ENCODE measurements at regions not wholly inside any gene's neighbourhood (a gene's known extent, or its start where the extent isn't known, plus 50 kb on each side); places are given as distances from the start of the nearest gene placed in this dataset.
A peak's percentile ranks its signal among the peaks of the same experiment; 100 is the strongest.

DNA sequence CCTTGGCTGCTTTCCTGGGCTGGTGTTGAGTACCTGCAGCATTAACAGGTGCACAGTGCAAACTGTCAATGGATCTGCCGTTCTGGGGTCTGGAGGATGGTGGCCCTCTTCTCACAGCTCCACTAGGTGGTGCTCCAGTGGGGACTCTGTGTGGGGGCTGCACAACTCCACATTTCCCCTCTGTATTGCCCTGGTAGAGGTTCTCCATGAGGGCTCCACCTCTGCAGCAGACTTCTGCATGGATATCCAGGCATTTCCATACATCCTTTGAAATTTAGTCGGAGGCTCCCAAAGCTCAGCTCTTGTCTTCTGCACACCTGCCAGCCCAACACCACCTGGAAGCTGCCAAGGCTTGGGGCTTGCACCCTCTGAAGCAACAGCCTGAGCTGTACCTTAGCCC lies 198.6 kb downstream of the GXYLT1 start:
- H3K27me3 ChIP-seq (ENCODE audit: control insufficient read depth in 1 of 2, insufficient read depth in 2 of 2, low read length in 2 of 2), result no peaks in the 10 kb centered on the region
- 93 to 97% methylated on average over 2 of the region's 2 CpGs for WGBS, 2 donors

DNA sequence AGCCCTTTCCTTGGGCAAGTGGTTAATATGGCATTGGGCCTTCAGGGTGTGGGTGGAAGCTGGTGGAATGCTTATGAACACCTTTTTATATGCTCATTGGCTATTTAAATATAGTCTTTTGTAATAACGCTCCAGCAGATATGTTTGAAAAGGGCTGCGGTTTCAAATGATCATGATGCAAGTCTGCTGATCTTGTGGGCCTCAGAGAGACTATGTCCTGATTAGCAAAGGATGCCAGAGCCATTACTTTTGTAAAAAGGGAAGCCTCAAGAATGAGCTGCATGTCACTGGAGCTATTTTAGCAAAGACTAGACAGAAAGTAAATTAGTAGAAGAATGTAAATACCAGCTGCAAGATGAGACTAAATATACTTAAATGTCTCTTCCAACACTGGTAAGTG lies 200.5 kb downstream of the GXYLT1 start:
- no peaks in the 10 kb centered on the region for H3K36me3 ChIP-seq (ENCODE audit: control insufficient read depth in 2 of 2, insufficient read depth in 2 of 2, low read length in 1 of 2)
- peaks cover 6% of the 10 kb centered on the region in 2 donors for H3K9me3 ChIP-seq (ENCODE audit: control insufficient read depth in 2 of 2, insufficient read depth in 1 of 2, low read depth in 1 of 2, low read length in 1 of 2)
- H3K4me1 ChIP-seq (ENCODE audit: control insufficient read depth in 2 of 2, insufficient read depth in 2 of 2, low read length in 1 of 2), result no peaks in the 10 kb centered on the region
- WGBS, 2 donors, result 48 to 52% methylated on average over 2 of the region's 2 CpGs
- H3K27me3 ChIP-seq (ENCODE audit: control insufficient read depth in 1 of 2, insufficient read depth in 2 of 2, low read length in 2 of 2), result no peaks in the 10 kb centered on the region
- H3K4me3 ChIP-seq (ENCODE audit: low read depth in 1 of 2, low read length in 2 of 2), result no peak overlapping the region
- no peak overlapping the region for H3K27ac ChIP-seq (ENCODE audit: low read depth in 2 of 2, low read length in 1 of 2)

More for the DNA sequence above, 198.6 kb downstream of the GXYLT1 start:
- H3K9me3 ChIP-seq (ENCODE audit: control insufficient read depth in 2 of 2, insufficient read depth in 1 of 2, low read depth in 1 of 2, low read length in 1 of 2), result peaks cover 6% of the 10 kb centered on the region in 2 donors
- no peaks in the 10 kb centered on the region for H3K36me3 ChIP-seq (ENCODE audit: control insufficient read depth in 2 of 2, insufficient read depth in 2 of 2, low read length in 1 of 2)
- no peak overlapping the region for H3K4me3 ChIP-seq (ENCODE audit: low read depth in 1 of 2, low read length in 2 of 2)
- H3K27ac ChIP-seq (ENCODE audit: low read depth in 2 of 2, low read length in 1 of 2), result no peak overlapping the region
- H3K4me1 ChIP-seq (ENCODE audit: control insufficient read depth in 2 of 2, insufficient read depth in 2 of 2, low read length in 1 of 2), result no peaks in the 10 kb centered on the region

DNA sequence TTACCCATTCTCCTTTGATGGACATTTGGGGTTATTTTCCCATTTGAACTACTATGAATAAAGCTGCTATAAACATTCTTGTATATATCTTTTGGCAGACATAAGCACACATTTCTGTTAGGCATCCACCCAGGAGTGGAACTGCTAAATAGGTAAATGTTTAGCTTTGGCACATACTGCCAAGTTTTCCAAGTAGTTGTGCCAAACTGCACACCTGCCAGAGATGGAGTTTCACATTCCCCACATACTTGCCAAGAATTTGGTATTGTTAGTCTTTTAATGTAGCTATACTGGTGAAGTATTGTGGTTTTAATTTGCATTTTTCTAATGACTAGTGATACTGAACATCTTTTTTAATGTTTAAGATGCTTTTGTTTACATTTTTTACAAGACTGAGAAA lies 201.0 kb downstream of the GXYLT1 start:
- Histone ChIP-seq H3K27ac (ENCODE audit: low read depth in 2 of 2, low read length in 1 of 2) (no peak overlapping the region), H3K4me1 (ENCODE audit: control insufficient read depth in 2 of 2, insufficient read depth in 2 of 2, low read length in 1 of 2) (no peaks in the 10 kb centered on the region), H3K4me3 (ENCODE audit: low read depth in 1 of 2, low read length in 2 of 2) (no peak overlapping the region), H3K27me3 (ENCODE audit: control insufficient read depth in 1 of 2, insufficient read depth in 2 of 2, low read length in 2 of 2) (no peaks in the 10 kb centered on the region), H3K9me3 (ENCODE audit: control insufficient read depth in 2 of 2, insufficient read depth in 1 of 2, low read depth in 1 of 2, low read length in 1 of 2) (peaks cover 6% of the 10 kb centered on the region in 2 donors), H3K36me3 (ENCODE audit: control insufficient read depth in 2 of 2, insufficient read depth in 2 of 2, low read length in 1 of 2) (no peaks in the 10 kb centered on the region)

DNA sequence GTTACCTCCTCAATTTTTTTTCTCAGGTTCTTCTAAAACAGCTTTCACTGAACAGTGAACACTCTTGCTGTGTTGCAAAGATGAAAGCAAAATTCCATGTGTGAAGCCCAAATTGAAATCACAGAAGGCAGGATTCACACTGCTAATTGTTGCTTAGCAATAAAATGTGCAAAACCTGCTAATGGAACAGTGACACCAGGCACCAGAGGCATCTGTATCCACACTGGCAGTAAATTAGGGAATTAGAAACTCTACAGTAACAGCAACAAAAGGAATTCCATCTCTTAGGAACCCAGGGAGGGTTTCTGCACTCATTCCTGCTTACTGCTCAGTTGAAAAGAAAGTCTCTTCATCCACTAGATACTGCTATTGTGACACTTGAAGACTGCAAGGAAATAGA lies 202.3 kb downstream of the GXYLT1 start:
- no peak overlapping the region for H3K27ac ChIP-seq (ENCODE audit: low read depth in 2 of 2, low read length in 1 of 2)
- no peaks in the 10 kb centered on the region for H3K27me3 ChIP-seq (ENCODE audit: control insufficient read depth in 1 of 2, insufficient read depth in 2 of 2, low read length in 2 of 2)
- H3K4me1 ChIP-seq (ENCODE audit: control insufficient read depth in 2 of 2, insufficient read depth in 2 of 2, low read length in 1 of 2), result no peaks in the 10 kb centered on the region
- H3K36me3 ChIP-seq (ENCODE audit: control insufficient read depth in 2 of 2, insufficient read depth in 2 of 2, low read length in 1 of 2), result no peaks in the 10 kb centered on the region
- peaks cover 6% of the 10 kb centered on the region in 2 donors for H3K9me3 ChIP-seq (ENCODE audit: control insufficient read depth in 2 of 2, insufficient read depth in 1 of 2, low read depth in 1 of 2, low read length in 1 of 2)
- no peak overlapping the region for H3K4me3 ChIP-seq (ENCODE audit: low read depth in 1 of 2, low read length in 2 of 2)

DNA sequence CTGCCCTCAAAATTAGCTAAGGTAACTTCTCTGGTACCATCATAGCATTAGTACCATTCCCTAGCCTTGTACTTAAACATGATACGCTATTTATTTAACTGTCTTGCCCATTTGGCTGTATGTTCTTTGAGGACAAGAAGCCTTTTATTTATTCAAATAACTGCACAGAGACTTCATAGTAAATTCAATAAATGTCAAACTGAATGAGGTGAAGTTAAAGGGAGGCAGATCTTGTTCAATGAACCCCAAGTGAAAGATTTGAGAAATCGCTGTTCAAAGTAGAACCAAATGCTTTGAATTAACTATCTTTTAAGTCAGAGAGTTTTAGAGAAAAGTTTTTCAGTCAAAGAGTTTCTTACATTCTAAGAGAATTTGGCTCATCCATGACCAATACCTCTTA lies 203.6 kb downstream of the GXYLT1 start:
- 89 to 96% methylated on average over 2 of the region's 2 CpGs for WGBS, 2 donors
- Histone ChIP-seq H3K4me3 (ENCODE audit: low read depth in 1 of 2, low read length in 2 of 2) (no peak overlapping the region), H3K36me3 (ENCODE audit: control insufficient read depth in 2 of 2, insufficient read depth in 2 of 2, low read length in 1 of 2) (no peaks in the 10 kb centered on the region), H3K4me1 (ENCODE audit: control insufficient read depth in 2 of 2, insufficient read depth in 2 of 2, low read length in 1 of 2) (no peaks in the 10 kb centered on the region), H3K27me3 (ENCODE audit: control insufficient read depth in 1 of 2, insufficient read depth in 2 of 2, low read length in 2 of 2) (no peaks in the 10 kb centered on the region), H3K9me3 (ENCODE audit: control insufficient read depth in 2 of 2, insufficient read depth in 1 of 2, low read depth in 1 of 2, low read length in 1 of 2) (peaks cover under 1 to 2% of the 10 kb centered on the region in 2 donors), H3K27ac (ENCODE audit: low read depth in 2 of 2, low read length in 1 of 2) (no peak overlapping the region)

DNA sequence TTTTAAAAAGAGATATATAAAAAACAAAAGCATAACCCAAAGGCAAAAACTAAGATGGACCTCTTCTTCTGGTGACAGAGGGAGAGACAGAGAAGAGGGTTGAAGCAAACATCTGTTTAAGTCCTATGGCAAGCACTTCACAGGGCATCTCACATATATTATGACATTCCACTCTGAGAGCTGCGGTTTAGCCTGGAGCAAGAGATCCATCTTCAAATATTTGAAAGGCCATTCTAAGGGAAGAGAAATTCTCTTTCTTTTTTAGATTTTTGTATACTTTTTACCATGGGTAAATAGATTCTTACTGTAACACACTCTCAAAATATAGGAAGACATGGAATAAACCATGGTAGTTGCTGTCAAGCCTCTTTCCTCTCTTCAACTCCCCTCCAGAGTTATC lies 204.1 kb downstream of the GXYLT1 start:
- Histone ChIP-seq H3K36me3 (ENCODE audit: control insufficient read depth in 2 of 2, insufficient read depth in 2 of 2, low read length in 1 of 2) (no peaks in the 10 kb centered on the region), H3K27me3 (ENCODE audit: control insufficient read depth in 1 of 2, insufficient read depth in 2 of 2, low read length in 2 of 2) (no peaks in the 10 kb centered on the region), H3K4me1 (ENCODE audit: control insufficient read depth in 2 of 2, insufficient read depth in 2 of 2, low read length in 1 of 2) (no peaks in the 10 kb centered on the region), H3K9me3 (ENCODE audit: control insufficient read depth in 2 of 2, insufficient read depth in 1 of 2, low read depth in 1 of 2, low read length in 1 of 2) (no peaks in the 10 kb centered on the region), H3K4me3 (ENCODE audit: low read depth in 1 of 2, low read length in 2 of 2) (no peak overlapping the region), H3K27ac (ENCODE audit: low read depth in 2 of 2, low read length in 1 of 2) (no peak overlapping the region)
- 67 to 90% methylated on average over 1 of the region's 1 CpG for WGBS, 2 donors

DNA sequence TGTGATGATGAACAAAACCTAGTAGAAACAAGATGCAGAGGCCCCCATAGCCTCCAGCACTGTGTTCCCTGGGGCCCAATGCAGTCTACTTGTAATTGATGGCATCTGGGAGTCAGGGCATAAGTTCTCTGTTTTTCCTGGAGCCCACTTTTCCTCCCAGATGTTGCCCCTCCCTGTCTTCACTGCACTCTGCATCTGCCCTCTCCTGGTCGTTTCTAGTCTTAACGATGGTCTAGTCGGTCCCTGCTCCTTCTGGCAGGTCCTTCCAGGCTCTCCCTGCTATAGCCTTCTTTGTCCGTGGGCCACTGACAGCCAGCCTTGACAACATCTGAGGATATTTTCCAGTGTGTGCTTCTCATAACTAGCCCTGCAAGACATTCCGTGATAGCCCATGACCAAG lies 208.3 kb downstream of the GXYLT1 start:
- H3K9me3 ChIP-seq (ENCODE audit: control insufficient read depth in 2 of 2, insufficient read depth in 1 of 2, low read depth in 1 of 2, low read length in 1 of 2), result no peaks in the 10 kb centered on the region
- no peaks in the 10 kb centered on the region for H3K36me3 ChIP-seq (ENCODE audit: control insufficient read depth in 2 of 2, insufficient read depth in 2 of 2, low read length in 1 of 2)
- peaks cover 0 to 7% of the 10 kb centered on the region in 2 donors for H3K4me1 ChIP-seq (ENCODE audit: control insufficient read depth in 2 of 2, insufficient read depth in 2 of 2, low read length in 1 of 2)
- WGBS, 2 donors, result 59 to 65% methylated on average over 5 of the region's 5 CpGs
- H3K27me3 ChIP-seq (ENCODE audit: control insufficient read depth in 1 of 2, insufficient read depth in 2 of 2, low read length in 2 of 2), result no peaks in the 10 kb centered on the region
- H3K4me3 ChIP-seq (ENCODE audit: low read depth in 1 of 2, low read length in 2 of 2), result no peak overlapping the region
- H3K27ac ChIP-seq (ENCODE audit: low read depth in 2 of 2, low read length in 1 of 2), result no peak overlapping the region

DNA sequence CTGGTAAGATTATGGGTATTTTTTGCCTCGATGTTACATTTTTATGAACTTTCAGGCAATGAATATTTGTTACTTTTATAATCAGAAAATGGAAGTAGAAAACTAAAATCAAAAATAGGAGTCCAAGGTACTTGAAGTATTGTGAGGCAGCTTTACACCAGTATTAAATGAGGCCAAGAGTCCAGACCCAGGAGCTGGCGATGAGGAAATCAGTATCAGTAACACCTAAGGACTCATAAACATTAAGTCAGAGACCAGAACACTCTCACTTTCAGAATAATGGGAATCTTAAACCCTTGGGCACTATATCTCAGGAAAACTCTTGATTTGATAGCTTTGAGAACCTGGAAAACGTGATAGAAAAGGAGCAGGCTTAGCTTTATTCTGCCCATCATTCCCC lies 208.8 kb downstream of the GXYLT1 start:
- WGBS, 2 donors, result 67 to 77% methylated on average over 3 of the region's 3 CpGs
- H3K36me3 ChIP-seq (ENCODE audit: control insufficient read depth in 2 of 2, insufficient read depth in 2 of 2, low read length in 1 of 2), result no peaks in the 10 kb centered on the region
- peaks cover 0 to 7% of the 10 kb centered on the region in 2 donors for H3K4me1 ChIP-seq (ENCODE audit: control insufficient read depth in 2 of 2, insufficient read depth in 2 of 2, low read length in 1 of 2)
- H3K4me3 ChIP-seq (ENCODE audit: low read depth in 1 of 2, low read length in 2 of 2), result no peak overlapping the region
- H3K27ac ChIP-seq (ENCODE audit: low read depth in 2 of 2, low read length in 1 of 2), result no peak overlapping the region
- no peaks in the 10 kb centered on the region for H3K9me3 ChIP-seq (ENCODE audit: control insufficient read depth in 2 of 2, insufficient read depth in 1 of 2, low read depth in 1 of 2, low read length in 1 of 2)
- no peaks in the 10 kb centered on the region for H3K27me3 ChIP-seq (ENCODE audit: control insufficient read depth in 1 of 2, insufficient read depth in 2 of 2, low read length in 2 of 2)

DNA sequence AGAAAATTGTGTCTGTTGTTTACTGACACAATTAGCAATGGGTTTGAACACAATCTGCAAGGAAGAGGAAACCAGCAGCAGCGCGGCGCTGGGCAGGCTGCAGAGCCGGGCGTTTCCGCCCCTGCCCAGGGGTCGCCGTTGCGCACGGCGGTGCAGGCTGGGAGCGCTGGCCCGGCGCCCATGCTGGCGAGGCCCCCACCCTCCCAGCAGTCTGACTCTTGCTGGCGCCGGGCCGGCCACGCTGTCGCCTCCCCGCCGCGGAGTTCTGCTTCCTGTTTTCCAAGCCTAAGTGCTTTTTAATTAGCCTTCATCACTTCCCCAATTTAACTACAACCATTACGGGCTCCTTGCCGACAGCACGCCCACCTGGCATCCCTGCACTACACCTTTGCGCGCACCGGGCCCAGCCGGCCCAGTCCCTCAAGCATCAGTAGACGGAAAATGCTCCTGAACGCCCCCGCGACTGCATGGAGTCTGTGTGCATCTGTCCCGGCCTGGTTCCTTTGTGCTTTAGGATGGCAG lies 212.1 kb downstream of the GXYLT1 start:
- 1% methylated on average over 31 to 35 of the region's 35 CpGs for WGBS, 2 donors
- no peaks in the 10 kb centered on the region for H3K36me3 ChIP-seq (ENCODE audit: control insufficient read depth in 2 of 2, insufficient read depth in 2 of 2, low read length in 1 of 2)
- H3K9me3 ChIP-seq (ENCODE audit: control insufficient read depth in 2 of 2, insufficient read depth in 1 of 2, low read depth in 1 of 2, low read length in 1 of 2), result no peaks in the 10 kb centered on the region
- H3K27me3 ChIP-seq (ENCODE audit: control insufficient read depth in 1 of 2, insufficient read depth in 2 of 2, low read length in 2 of 2), result no peaks in the 10 kb centered on the region
- H3K27ac ChIP-seq (ENCODE audit: low read depth in 2 of 2, low read length in 1 of 2), result peak overlapping the region in 1 of 2 donors; percentile 61
- peak overlapping the region; percentile 48 to 53 for H3K4me3 ChIP-seq (ENCODE audit: low read depth in 1 of 2, low read length in 2 of 2)
- peaks cover 0 to 7% of the 10 kb centered on the region in 2 donors for H3K4me1 ChIP-seq (ENCODE audit: control insufficient read depth in 2 of 2, insufficient read depth in 2 of 2, low read length in 1 of 2)

DNA sequence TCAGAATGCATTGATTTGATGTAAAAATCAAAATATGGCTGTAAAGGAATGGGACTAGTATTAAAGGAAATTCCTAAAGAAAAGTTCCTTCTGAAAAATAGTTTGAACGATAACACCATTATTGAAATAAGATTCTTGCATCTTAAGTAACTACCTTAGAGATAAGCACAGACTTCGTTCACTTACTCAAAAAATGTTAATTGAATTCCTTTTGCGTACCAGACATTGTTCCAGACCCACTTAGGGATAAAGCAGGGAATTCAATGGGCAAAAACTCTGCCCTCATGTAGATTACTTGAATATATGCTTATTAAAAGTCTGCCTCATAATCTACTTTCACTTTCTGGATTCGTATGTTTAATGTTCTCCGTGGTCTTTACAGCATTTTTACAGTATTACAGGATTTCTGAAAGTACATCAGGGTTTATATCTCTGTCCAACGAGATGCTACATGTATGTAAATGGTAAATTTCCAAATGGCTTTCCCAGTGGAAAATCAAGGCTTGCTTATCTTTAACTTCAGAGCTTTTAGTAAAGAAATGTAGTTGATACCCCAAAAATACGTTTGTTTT lies 213.7 kb downstream of the GXYLT1 start:
- 41 to 43% methylated on average over 7 of the region's 7 CpGs for WGBS, 2 donors
- H3K27me3 ChIP-seq (ENCODE audit: control insufficient read depth in 1 of 2, insufficient read depth in 2 of 2, low read length in 2 of 2), result no peaks in the 10 kb centered on the region
- H3K4me3 ChIP-seq (ENCODE audit: low read depth in 1 of 2, low read length in 2 of 2), result peak overlapping the region in 1 of 2 donors; percentile 19
- no peaks in the 10 kb centered on the region for H3K9me3 ChIP-seq (ENCODE audit: control insufficient read depth in 2 of 2, insufficient read depth in 1 of 2, low read depth in 1 of 2, low read length in 1 of 2)
- H3K36me3 ChIP-seq (ENCODE audit: control insufficient read depth in 2 of 2, insufficient read depth in 2 of 2, low read length in 1 of 2), result no peaks in the 10 kb centered on the region
- H3K4me1 ChIP-seq (ENCODE audit: control insufficient read depth in 2 of 2, insufficient read depth in 2 of 2, low read length in 1 of 2), result peaks cover 0 to 7% of the 10 kb centered on the region in 2 donors
- H3K27ac ChIP-seq (ENCODE audit: low read depth in 2 of 2, low read length in 1 of 2), result no peak overlapping the region

Measured in esophagus (tissue), 2 donors.